CD14-positive monocyte (primary cell): ENCODE measurements at regions not wholly inside any gene's neighbourhood (a gene's known extent, or its start where the extent isn't known, plus 50 kb on each side); places are given as distances from the start of the nearest gene placed in this dataset.
"Not testable (repeated sequence)": the region's sequence is repeated elsewhere in the genome, so short reads cannot be mapped to it uniquely, and the experiment has no call there.

Experiments used
- DNase-seq, 3 donors: peaks; one replicate each; pipeline ENCODE4 v3.0.0-alpha.2; 2011 to 2022
- H2AFZ ChIP-seq: 2 replicates; pipeline ENCODE4 v1.6.0; 2012; ENCODE audit warnings: mild to moderate bottlenecking, low read depth, low read length, inconsistent platforms; ENCODE audit not compliant: insufficient read depth, poor library complexity, severe bottlenecking
- H3K27ac ChIP-seq, 2 donors: 1 replicate in 1 of 2; 2 replicates in 1 of 2; pipeline ENCODE4 v1.5.1; 2012 to 2013; ENCODE audit warnings: low read length in 2 of 2, control low read depth in 1 of 2, inconsistent platforms in 1 of 2, low read depth in 1 of 2, mild to moderate bottlenecking in 1 of 2
- H3K27me3 ChIP-seq, 2 donors: one replicate each; pipeline versions ENCODE4 v1.6.0 to v1.6.1; 2011 to 2013; ENCODE audit warnings: low read length in 2 of 2; ENCODE audit not compliant: control insufficient read depth in 2 of 2, insufficient read depth in 2 of 2
- H3K36me3 ChIP-seq, 2 donors: replicated peaks in 1 of 2; 1 replicate in 1 of 2; 2 replicates in 1 of 2; pipeline versions ENCODE4 v1.5.1 to v1.6.1; 2012 to 2013; ENCODE audit warnings: low read length in 2 of 2, control low read depth in 1 of 2, inconsistent platforms in 1 of 2, mild to moderate bottlenecking in 1 of 2; ENCODE audit not compliant: insufficient read depth in 2 of 2, control insufficient read depth in 1 of 2
- H3K4me1 ChIP-seq, 2 donors: 1 replicate in 1 of 2; 2 replicates in 1 of 2; pipeline versions ENCODE4 v1.5.1 to v1.6.1; 2012 to 2013; ENCODE audit warnings: low read length in 2 of 2, control low read depth in 1 of 2, inconsistent platforms in 1 of 2, mild to moderate bottlenecking in 1 of 2, moderate library complexity in 1 of 2; ENCODE audit not compliant: insufficient read depth in 2 of 2, control insufficient read depth in 1 of 2
- H3K4me2 ChIP-seq: replicated peaks from 2 replicates; pipeline ENCODE3; 2012; ENCODE audit warnings: low read length, moderate library complexity, mild to moderate bottlenecking; ENCODE audit not compliant: poor library complexity, severe bottlenecking; ENCODE audit errors: extremely low read depth
- H3K4me3 ChIP-seq, 3 experiments: fragments of 200-600 bp in 1 of 3; sonication (generic) in 1 of 3; replicated peaks in 1 of 3; 1 replicate in 2 of 3; 2 replicates in 1 of 3; pipeline ENCODE4 v1.5.1; 2011 to 2013; ENCODE audit warnings: low read length in 3 of 3, mild to moderate bottlenecking in 3 of 3, control low read depth in 2 of 3, low read depth in 2 of 3, inconsistent platforms in 1 of 3, moderate library complexity in 1 of 3
- H3K79me2 ChIP-seq: 2 replicates; pipeline ENCODE4 v1.6.0; 2012; ENCODE audit warnings: mild to moderate bottlenecking, control low read depth, inconsistent platforms, low read length, moderate library complexity; ENCODE audit not compliant: insufficient read depth
- H3K9ac ChIP-seq: 2 replicates; pipeline ENCODE4 v1.6.0; 2017; ENCODE audit warnings: low read length, mild to moderate bottlenecking; ENCODE audit not compliant: insufficient read depth, poor library complexity, severe bottlenecking
- H3K9me3 ChIP-seq, 2 donors: replicated peaks in 1 of 2; 1 replicate in 1 of 2; 2 replicates in 1 of 2; pipeline versions ENCODE4 v1.5.1 to v1.6.1; 2012 to 2013; ENCODE audit warnings: low read length in 2 of 2, control low read depth in 1 of 2; ENCODE audit not compliant: control insufficient read depth in 1 of 2, insufficient read depth in 1 of 2
- H4K20me1 ChIP-seq: 2 replicates; pipeline ENCODE4 v1.6.0; 2012; ENCODE audit warnings: mild to moderate bottlenecking, low read length, control low read depth, moderate library complexity; ENCODE audit not compliant: insufficient read depth
- H3K27ac Mint-ChIP-seq, 7 donors: one replicate each; pipeline ENCODE4 v1.8.0; 2020; ENCODE audit warnings: mild to moderate bottlenecking in 7 of 7, mixed read lengths in 7 of 7, moderate library complexity in 6 of 7, inconsistent platforms in 2 of 7
- H3K27me3 Mint-ChIP-seq, 3 donors: one replicate each; pipeline ENCODE4 v1.8.0; 2021 to 2022; ENCODE audit warnings: low read depth in 3 of 3, mild to moderate bottlenecking in 3 of 3, mixed read lengths in 3 of 3, moderate library complexity in 3 of 3, inconsistent platforms in 1 of 3
- H3K36me3 Mint-ChIP-seq, 2 donors: one replicate each; pipeline ENCODE4 v1.8.0; 2020; ENCODE audit warnings: mixed read lengths in 2 of 2, inconsistent platforms in 1 of 2, mild to moderate bottlenecking in 1 of 2
- H3K4me1 Mint-ChIP-seq: one replicate; pipeline ENCODE4 v1.8.0; 2020; ENCODE audit warnings: mild to moderate bottlenecking, mixed read lengths
- H3K4me3 Mint-ChIP-seq, 2 donors: one replicate each; pipeline ENCODE4 v1.8.0; 2020; ENCODE audit warnings: mild to moderate bottlenecking in 2 of 2, mixed read lengths in 2 of 2, moderate library complexity in 1 of 2
- H3K9me3 Mint-ChIP-seq, 7 donors: one replicate each; pipeline ENCODE4 v1.8.0; 2020 to 2022; ENCODE audit warnings: mixed read lengths in 7 of 7, mild to moderate bottlenecking in 6 of 7, moderate library complexity in 6 of 7, inconsistent platforms in 2 of 7
- CTCF ChIP-seq: fragments of 200-600 bp; IDR thresholded peaks from one replicate; pipeline ENCODE4 v1.8.0; 2022; ENCODE audit warnings: antibody characterized with exemption, mild to moderate bottlenecking
- WGBS: methylation state at CpG from one replicate; pipeline ENCODE4 v1.1.5; 2013; ENCODE audit warnings: missing lambda C conversion rate; ENCODE audit not compliant: insufficient coverage; 5-methylcytosine and 5-hydroxymethylcytosine counted together
- intact Hi-C, 2 donors: fragments of 100-400 bp; cut with micrococcal nuclease; formaldehyde crosslinking; loops; one replicate each; pipeline versions ENCODE4 v1.15.0 to v1.15.1; 2023

GRCh38 chr21:18744840-18745239, 341.3 kb upstream of the TMPRSS15 start:
- no peaks in the 10 kb centered on the region for H3K36me3 Mint-ChIP-seq
- Histone ChIP-seq H2AFZ (no peak overlapping the region), H3K9me3 (peaks cover 6 to 10% of the 10 kb centered on the region in 2 donors), H3K27me3 (no peaks in the 10 kb centered on the region), H3K9ac (no peak overlapping the region), H3K36me3 (no peaks in the 10 kb centered on the region), H3K79me2 (no peaks in the 10 kb centered on the region), H3K27ac (no peak overlapping the region), H3K4me1 (no peaks in the 10 kb centered on the region), H3K4me2 (no peak overlapping the region), H3K4me3 (no peak overlapping the region), H4K20me1 (no peaks in the 10 kb centered on the region)
- no peak overlapping the region for H3K27ac Mint-ChIP-seq
- H3K4me3 Mint-ChIP-seq, result no peak overlapping the region
- DNase-seq, result no peak
- no peaks in the 10 kb centered on the region for H3K27me3 Mint-ChIP-seq
- H3K4me1 Mint-ChIP-seq, result no peaks in the 10 kb centered on the region
- intact Hi-C loops, result no loop called here
- TF ChIP-seq CTCF, result no peak
- WGBS, result no CpG with 5 or more reads among the region's 2 CpGs
- peaks cover 0 to 8% (median 4%) of the 10 kb centered on the region in 7 donors for H3K9me3 Mint-ChIP-seq

DNA sequence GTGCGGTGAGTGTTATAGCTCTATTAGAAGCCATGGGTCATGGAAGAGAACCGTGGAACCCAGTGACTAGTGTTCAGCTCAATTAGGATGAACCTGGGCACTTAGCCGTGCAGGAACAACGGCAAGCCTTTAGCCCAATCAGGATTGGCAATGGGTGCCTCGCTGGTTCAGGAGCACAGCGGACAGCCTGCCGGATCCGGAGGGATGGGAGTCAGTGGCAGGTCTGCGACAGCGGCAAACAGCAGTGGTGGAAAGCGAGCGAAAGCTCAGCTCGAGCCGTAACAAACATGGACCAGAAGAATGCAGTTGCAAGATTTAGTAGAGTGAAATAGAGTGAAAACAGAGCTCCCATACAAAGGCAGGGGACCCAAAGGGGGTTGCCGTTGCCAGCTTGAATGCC, 349.3 kb upstream of the TMPRSS15 start:
- H3K9me3 ChIP-seq, result peaks cover 39 to 40% of the 10 kb centered on the region in 2 donors
- intact Hi-C loops, H3K27ac ChIP-seq, DNase-seq, H3K4me1 ChIP-seq, H3K4me1 Mint-ChIP-seq, H2AFZ ChIP-seq, H3K36me3 ChIP-seq, H3K4me3 Mint-ChIP-seq, H4K20me1 ChIP-seq, H3K4me2 ChIP-seq, H3K79me2 ChIP-seq, H3K27me3 Mint-ChIP-seq, H3K27me3 ChIP-seq, H3K36me3 Mint-ChIP-seq, H3K9ac ChIP-seq, H3K4me3 ChIP-seq: not testable (repeated sequence)
- H3K27ac Mint-ChIP-seq, result peak overlapping the region in 1 of 7 donors; percentile 52
- WGBS, result 95% methylated on average over 11 of the region's 15 CpGs
- peaks cover 16 to 38% (median 21%) of the 10 kb centered on the region in 7 donors for H3K9me3 Mint-ChIP-seq

DNA sequence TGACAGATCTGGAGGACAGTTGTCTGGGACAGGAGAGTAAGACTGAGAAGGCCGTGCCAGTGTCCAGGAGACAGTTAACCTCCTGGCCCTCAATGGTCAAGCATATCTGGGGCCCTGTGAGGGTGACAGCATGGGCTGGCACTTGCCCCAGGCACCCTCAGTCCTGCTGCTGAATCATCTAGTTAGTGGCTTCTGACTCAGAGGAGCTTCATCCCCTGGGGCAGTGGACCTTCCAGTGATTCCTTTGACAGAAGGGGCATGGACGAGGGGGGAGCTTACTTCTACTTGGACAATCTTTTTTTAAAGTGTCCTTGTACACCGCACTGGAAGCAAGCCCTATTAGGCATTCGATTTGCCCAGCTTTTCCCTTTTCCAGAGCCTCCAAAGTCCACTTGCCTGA, 352.7 kb upstream of the TMPRSS15 start:
- peaks cover 38 to 43% of the 10 kb centered on the region in 2 donors for H3K9me3 ChIP-seq
- H3K4me3 Mint-ChIP-seq, H3K27me3 Mint-ChIP-seq, H3K4me2 ChIP-seq, intact Hi-C loops, H3K27ac ChIP-seq, DNase-seq, H3K4me1 Mint-ChIP-seq, H3K4me3 ChIP-seq, H3K9ac ChIP-seq, H3K79me2 ChIP-seq, H4K20me1 ChIP-seq, H3K36me3 Mint-ChIP-seq, H3K27ac Mint-ChIP-seq, H3K4me1 ChIP-seq, H2AFZ ChIP-seq, H3K27me3 ChIP-seq, H3K36me3 ChIP-seq: not testable (repeated sequence)
- peaks cover 14 to 45% (median 26%) of the 10 kb centered on the region in 7 donors for H3K9me3 Mint-ChIP-seq
- WGBS, result 94% methylated on average over 2 of the region's 4 CpGs
